ENCODE measurements at regions not wholly inside any gene's neighbourhood (a gene's known extent, or its start where the extent isn't known, plus 50 kb on each side); places are given as distances from the start of the nearest gene placed in this dataset.

DNA sequence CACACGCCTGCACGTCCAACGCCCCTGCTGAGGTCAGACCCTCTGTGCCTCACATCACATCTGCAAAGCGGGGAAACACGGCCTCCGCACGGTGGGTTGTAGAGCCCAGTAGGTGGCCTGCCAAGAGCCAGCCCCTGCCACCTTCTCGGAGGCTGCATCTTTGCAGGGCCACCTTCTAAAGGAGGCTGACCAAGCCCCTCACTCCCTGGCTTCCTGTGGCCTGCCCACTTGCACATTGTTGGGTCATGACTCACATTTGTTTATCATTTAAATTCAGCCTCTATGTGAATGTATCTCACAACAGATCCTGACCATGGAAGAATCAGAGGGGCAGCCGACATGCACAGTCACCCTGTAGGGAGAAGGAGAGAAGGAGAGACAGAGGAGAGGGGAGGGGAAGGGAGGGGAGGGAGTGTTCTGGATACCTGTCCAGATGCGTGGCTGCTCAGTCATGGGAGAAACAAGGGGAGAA, 319.5 kb upstream of the DIO3 start:
- TF ChIP-seq CTCF (IDR thresholded peaks at IDR 0.05; ENCODE audit: low read depth, low read length): no peak
- TF ChIP-seq EZH2phosphoT487 (IDR thresholded peaks at IDR 0.05; ENCODE audit: low read depth): no peak

Data from OCI-LY3 (cell line).